Osteoblast (primary cell): ENCODE measurements at regions not wholly inside any gene's neighbourhood (a gene's known extent, or its start where the extent isn't known, plus 50 kb on each side); places are given as distances from the start of the nearest gene placed in this dataset.

Source experiments
- DNase-seq: peaks from one replicate; pipeline ENCODE4 v3.0.0; 2011; ENCODE audit warnings: low spot score, mixed read lengths; ENCODE audit not compliant: insufficient read length; ENCODE audit errors: missing footprints
- H2AFZ ChIP-seq: 2 replicates; pipeline ENCODE4 v1.6.0; 2011; ENCODE audit warnings: mild to moderate bottlenecking, low read length
- H3K27ac ChIP-seq: 2 replicates; pipeline ENCODE4 v1.5.1; 2011; ENCODE audit warnings: mild to moderate bottlenecking, low read depth, low read length, moderate library complexity
- H3K27me3 ChIP-seq: 2 replicates; pipeline ENCODE4 v1.6.0; 2012; ENCODE audit warnings: mild to moderate bottlenecking, control low read depth, inconsistent platforms, low read length, moderate library complexity; ENCODE audit not compliant: insufficient read depth
- H3K36me3 ChIP-seq: 2 replicates; pipeline ENCODE4 v1.5.1; 2011; ENCODE audit warnings: mild to moderate bottlenecking, low read length, control low read depth, moderate library complexity; ENCODE audit not compliant: insufficient read depth
- H3K4me1 ChIP-seq: 2 replicates; pipeline ENCODE4 v1.5.1; 2011; ENCODE audit warnings: mild to moderate bottlenecking, low read length, control low read depth, moderate library complexity; ENCODE audit not compliant: insufficient read depth
- H3K4me2 ChIP-seq: 2 replicates; pipeline ENCODE4 v1.6.0; 2011; ENCODE audit warnings: mild to moderate bottlenecking, low read length; ENCODE audit not compliant: insufficient read depth
- H3K4me3 ChIP-seq: fragments of 200-600 bp; sonication (generic); 3 replicates; pipeline ENCODE4 v1.5.1; 2012; ENCODE audit warnings: mild to moderate bottlenecking, low read length, inconsistent platforms; ENCODE audit not compliant: insufficient read depth
- H3K79me2 ChIP-seq: 2 replicates; pipeline ENCODE4 v1.6.0; 2012; ENCODE audit warnings: mild to moderate bottlenecking, low read length, control low read depth, inconsistent platforms; ENCODE audit not compliant: insufficient read depth
- H3K9me3 ChIP-seq: 2 replicates; pipeline ENCODE4 v1.5.1; 2011; ENCODE audit warnings: low read depth, low read length, control low read depth
- H4K20me1 ChIP-seq: 2 replicates; pipeline ENCODE4 v1.6.0; 2012; ENCODE audit warnings: mild to moderate bottlenecking, low read length, control low read depth; ENCODE audit not compliant: insufficient read depth
- TF ChIP-seq, protein P1 (sequence below): IDR thresholded peaks from 2 replicates; pipeline ENCODE4 v1.5.1; 2011; ENCODE audit warnings: mild to moderate bottlenecking, low read depth, low read length, moderate library complexity; ENCODE audit errors: extremely low read depth

- Histone ChIP-seq H3K27ac (no peak overlapping the region), H3K79me2 (no peaks in the 10 kb centered on the region), H4K20me1 (no peaks in the 10 kb centered on the region), H3K9me3 (no peaks in the 10 kb centered on the region), H3K4me3 (no peak overlapping the region), H3K27me3 (no peaks in the 10 kb centered on the region), H3K4me2 (no peak overlapping the region), H3K4me1 (no peaks in the 10 kb centered on the region), H3K36me3 (no peaks in the 10 kb centered on the region), H2AFZ (no peak overlapping the region)
- no peak for DNase-seq
- TF ChIP-seq, protein P1, sequence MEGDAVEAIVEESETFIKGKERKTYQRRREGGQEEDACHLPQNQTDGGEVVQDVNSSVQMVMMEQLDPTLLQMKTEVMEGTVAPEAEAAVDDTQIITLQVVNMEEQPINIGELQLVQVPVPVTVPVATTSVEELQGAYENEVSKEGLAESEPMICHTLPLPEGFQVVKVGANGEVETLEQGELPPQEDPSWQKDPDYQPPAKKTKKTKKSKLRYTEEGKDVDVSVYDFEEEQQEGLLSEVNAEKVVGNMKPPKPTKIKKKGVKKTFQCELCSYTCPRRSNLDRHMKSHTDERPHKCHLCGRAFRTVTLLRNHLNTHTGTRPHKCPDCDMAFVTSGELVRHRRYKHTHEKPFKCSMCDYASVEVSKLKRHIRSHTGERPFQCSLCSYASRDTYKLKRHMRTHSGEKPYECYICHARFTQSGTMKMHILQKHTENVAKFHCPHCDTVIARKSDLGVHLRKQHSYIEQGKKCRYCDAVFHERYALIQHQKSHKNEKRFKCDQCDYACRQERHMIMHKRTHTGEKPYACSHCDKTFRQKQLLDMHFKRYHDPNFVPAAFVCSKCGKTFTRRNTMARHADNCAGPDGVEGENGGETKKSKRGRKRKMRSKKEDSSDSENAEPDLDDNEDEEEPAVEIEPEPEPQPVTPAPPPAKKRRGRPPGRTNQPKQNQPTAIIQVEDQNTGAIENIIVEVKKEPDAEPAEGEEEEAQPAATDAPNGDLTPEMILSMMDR, result no peak
Measured at GRCh38 chr2:6785493-6785892, 80.2 kb downstream of the CMPK2 start.

- Histone ChIP-seq H3K4me2 (no peak overlapping the region), H3K4me1 (no peaks in the 10 kb centered on the region), H3K4me3 (no peak overlapping the region), H4K20me1 (no peaks in the 10 kb centered on the region), H3K36me3 (no peaks in the 10 kb centered on the region), H3K9me3 (no peaks in the 10 kb centered on the region), H3K79me2 (no peaks in the 10 kb centered on the region), H3K27me3 (no peaks in the 10 kb centered on the region), H3K27ac (no peak overlapping the region), H2AFZ (no peak overlapping the region)
- DNase-seq, result no peak
- TF ChIP-seq, protein P1, result no peak
Measured at GRCh38 chr2:6787376-6787775, 78.3 kb downstream of the CMPK2 start.

DNA sequence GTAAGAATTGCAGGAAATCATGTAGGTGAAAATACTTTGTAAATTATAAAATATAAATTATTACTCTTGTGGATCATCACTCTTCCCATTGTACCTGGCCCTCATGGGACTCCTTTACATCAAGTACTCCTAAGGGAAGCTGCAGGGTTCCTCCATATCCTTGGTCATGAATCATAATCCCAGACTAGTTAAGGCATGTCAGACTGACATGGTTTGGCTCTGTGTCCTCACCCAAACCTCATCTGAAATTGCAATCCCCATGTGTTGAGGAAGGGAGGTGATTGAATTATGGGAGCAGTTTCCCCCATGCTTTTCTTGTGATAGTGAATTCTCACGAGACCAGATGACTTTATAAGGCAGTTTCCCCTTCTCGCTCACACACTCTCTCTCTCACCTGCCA lies 77.1 kb downstream of the CMPK2 start:
- H3K9me3 ChIP-seq, result no peaks in the 10 kb centered on the region
- H2AFZ ChIP-seq, result no peak overlapping the region
- no peak overlapping the region for H3K4me2 ChIP-seq
- H3K79me2 ChIP-seq, result no peaks in the 10 kb centered on the region
- TF ChIP-seq, protein P1, result no peak
- H3K27me3 ChIP-seq, result no peaks in the 10 kb centered on the region
- H3K4me1 ChIP-seq, result no peaks in the 10 kb centered on the region
- no peak overlapping the region for H3K4me3 ChIP-seq
- no peaks in the 10 kb centered on the region for H3K36me3 ChIP-seq
- H4K20me1 ChIP-seq, result no peaks in the 10 kb centered on the region
- no peak overlapping the region for H3K27ac ChIP-seq
- no peak for DNase-seq

- no peaks in the 10 kb centered on the region for H3K36me3 ChIP-seq
- no peak overlapping the region for H3K27ac ChIP-seq
- no peaks in the 10 kb centered on the region for H3K27me3 ChIP-seq
- no peak overlapping the region for H3K4me2 ChIP-seq
- TF ChIP-seq, protein P1, result no peak
- H4K20me1 ChIP-seq, result no peaks in the 10 kb centered on the region
- H3K9me3 ChIP-seq, result no peaks in the 10 kb centered on the region
- no peaks in the 10 kb centered on the region for H3K4me1 ChIP-seq
- no peak overlapping the region for H2AFZ ChIP-seq
- no peaks in the 10 kb centered on the region for H3K79me2 ChIP-seq
- no peak overlapping the region for H3K4me3 ChIP-seq
- no peak for DNase-seq
Measured at GRCh38 chr2:6789559-6790138, 76.1 kb downstream of the CMPK2 start.
